H1 (cell line): ENCODE measurements at regions not wholly inside any gene's neighbourhood (a gene's known extent, or its start where the extent isn't known, plus 50 kb on each side); places are given as distances from the start of the nearest gene placed in this dataset.

ENCODE experiments used
- CTCF ChIA-PET: fragments of 300-600 bp; sonication (Branson Sonifier 250); formaldehyde crosslinking; loops from one replicate; lab custom pipeline; 2021; ENCODE audit not compliant: partially characterized antibody; lab: Charles Lee
- POLR2A ChIA-PET: fragments of 300-600 bp; sonication (Branson Sonifier 250); formaldehyde crosslinking; loops from one replicate; lab custom pipeline; 2021; ENCODE audit warnings: inconsistent platforms; ENCODE audit not compliant: partially characterized antibody; lab: Charles Lee
- DNase-seq, 2 experiments: peaks; one replicate each; pipeline versions ENCODE4 v3.0.0 to v3.0.0-alpha.2; 2010 to 2022; ENCODE audit warnings: low spot score in 2 of 2, low read depth in 1 of 2, mixed read lengths in 1 of 2
- FAIRE-seq: peaks from 2 replicates; lab custom pipeline; 2011; peaks lifted over from hg19 to GRCh38; lab: Jason Lieb, UNC
- H2AFZ ChIP-seq: 2 replicates; pipeline ENCODE4 v1.8.1; 2012; ENCODE audit warnings: low read length, inconsistent platforms
- H2AK5ac ChIP-seq: 2 replicates; pipeline ENCODE4 v1.6.1; 2013; ENCODE audit warnings: low read depth, low read length
- H2BK120ac ChIP-seq: replicated peaks from 2 replicates; pipeline ENCODE3; 2013; ENCODE audit warnings: low read depth, low read length, inconsistent platforms
- H2BK12ac ChIP-seq: 2 replicates; pipeline ENCODE4 v1.6.1; 2013; ENCODE audit warnings: low read depth, low read length
- H2BK15ac ChIP-seq: 2 replicates; pipeline ENCODE4 v1.6.1; 2013; ENCODE audit warnings: low read length
- H2BK20ac ChIP-seq: 2 replicates; pipeline ENCODE4 v1.6.1; 2013; ENCODE audit warnings: low read length
- H2BK5ac ChIP-seq: 2 replicates; pipeline ENCODE4 v1.6.1; 2013; ENCODE audit warnings: low read depth, low read length
- H3K14ac ChIP-seq: 2 replicates; pipeline ENCODE4 v1.6.1; 2013; ENCODE audit warnings: inconsistent platforms; ENCODE audit not compliant: insufficient read length
- H3K18ac ChIP-seq: 2 replicates; pipeline ENCODE4 v1.6.1; 2013; ENCODE audit warnings: low read length; ENCODE audit errors: extremely low read depth
- H3K23ac ChIP-seq: 2 replicates; pipeline ENCODE4 v1.6.1; 2013; ENCODE audit warnings: inconsistent platforms; ENCODE audit not compliant: insufficient read length
- H3K23me2 ChIP-seq: 2 replicates; pipeline ENCODE4 v1.6.1; 2013; ENCODE audit warnings: low read depth, low read length
- H3K27ac ChIP-seq: 2 replicates; pipeline ENCODE4 v1.6.1; 2011; ENCODE audit warnings: low read depth, low read length, inconsistent platforms
- H3K27me3 ChIP-seq, 4 experiments: replicated peaks in 1 of 4; 1 replicate in 1 of 4; 2 replicates in 3 of 4; pipeline versions ENCODE4 v1.6.1 to v1.8.1; 2011 to 2013; ENCODE audit warnings: low read length in 3 of 4, mild to moderate bottlenecking in 3 of 4, inconsistent platforms in 2 of 4, mixed read lengths in 2 of 4, moderate library complexity in 1 of 4; ENCODE audit not compliant: control insufficient read depth in 3 of 4, insufficient read depth in 3 of 4; ENCODE audit errors: extremely low read depth in 1 of 4
- H3K36me3 ChIP-seq, 4 experiments: 2 replicates each; pipeline versions ENCODE4 v1.6.1 to v1.8.1; 2011 to 2013; ENCODE audit warnings: mild to moderate bottlenecking in 4 of 4, low read length in 3 of 4, moderate library complexity in 2 of 4, control low read depth in 1 of 4, inconsistent platforms in 1 of 4; ENCODE audit not compliant: insufficient read depth in 4 of 4, control insufficient read depth in 2 of 4
- H3K4ac ChIP-seq: replicated peaks from 2 replicates; pipeline ENCODE3; 2013; ENCODE audit warnings: low read length, low read depth, mixed read lengths, inconsistent platforms; ENCODE audit not compliant: insufficient read length
- H3K4me1 ChIP-seq, 4 experiments: replicated peaks in 1 of 4; 1 replicate in 1 of 4; 2 replicates in 3 of 4; pipeline versions ENCODE4 v1.6.1 to v1.8.1; 2011 to 2013; ENCODE audit warnings: low read length in 3 of 4, inconsistent platforms in 2 of 4, mixed read lengths in 1 of 4; ENCODE audit not compliant: insufficient read depth in 4 of 4, control insufficient read depth in 3 of 4
- H3K4me2 ChIP-seq, 2 experiments: 2 replicates each; pipeline versions ENCODE4 v1.6.1 to v1.8.1; 2011 to 2013; ENCODE audit warnings: low read depth in 2 of 2, low read length in 2 of 2, control low read depth in 1 of 2, inconsistent platforms in 1 of 2, mild to moderate bottlenecking in 1 of 2; ENCODE audit not compliant: insufficient read depth in 1 of 2
- H3K4me3 ChIP-seq, 4 experiments: fragments of 200-600, 300-600 bp in 1 of 4; sonication (generic), shearing (Covaris generic), sonication (Bioruptor Twin) in 1 of 4; 2 replicates each; pipeline versions ENCODE4 v1.5.1 to v1.8.1; 2011 to 2016; ENCODE audit warnings: low read length in 4 of 4, low read depth in 3 of 4, control low read depth in 2 of 4, inconsistent platforms in 2 of 4, mild to moderate bottlenecking in 2 of 4, mixed read lengths in 1 of 4, moderate library complexity in 1 of 4; ENCODE audit not compliant: insufficient read depth in 2 of 4; ENCODE audit errors: extremely low read depth in 1 of 4
- H3K56ac ChIP-seq: replicated peaks from 2 replicates; pipeline ENCODE3; 2013; ENCODE audit warnings: low read depth, mild to moderate bottlenecking, mixed read lengths, low read length, inconsistent platforms; ENCODE audit not compliant: insufficient read length
- H3K79me1 ChIP-seq: 2 replicates; pipeline ENCODE4 v1.6.1; 2013; ENCODE audit warnings: low read depth, low read length, control low read depth
- H3K79me2 ChIP-seq, 2 experiments: 2 replicates each; pipeline versions ENCODE4 v1.6.1 to v1.8.1; 2012 to 2013; ENCODE audit warnings: low read length in 2 of 2, mild to moderate bottlenecking in 2 of 2, inconsistent platforms in 1 of 2; ENCODE audit not compliant: insufficient read depth in 2 of 2, control insufficient read depth in 1 of 2
- H3K9ac ChIP-seq, 4 experiments: replicated peaks in 1 of 4; 1 replicate in 1 of 4; 2 replicates in 3 of 4; pipeline versions ENCODE4 v1.6.1 to v1.8.1; 2011 to 2013; ENCODE audit warnings: low read depth in 3 of 4, low read length in 3 of 4, control low read depth in 2 of 4, mild to moderate bottlenecking in 2 of 4, moderate library complexity in 2 of 4, inconsistent platforms in 1 of 4; ENCODE audit errors: extremely low read depth in 1 of 4
- H3K9me3 ChIP-seq, 2 experiments: 2 replicates each; pipeline versions ENCODE4 v1.6.1 to v1.8.1; 2012 to 2013; ENCODE audit warnings: mild to moderate bottlenecking in 2 of 2, moderate library complexity in 2 of 2, control low read depth in 1 of 2, inconsistent platforms in 1 of 2, low read depth in 1 of 2, low read length in 1 of 2, mixed read lengths in 1 of 2; ENCODE audit not compliant: insufficient read depth in 2 of 2
- H4K20me1 ChIP-seq, 2 experiments: replicated peaks in 1 of 2; 2 replicates each; pipeline versions ENCODE3 to v1.8.1; 2011 to 2013; ENCODE audit warnings: inconsistent platforms in 2 of 2, low read length in 2 of 2, mild to moderate bottlenecking in 1 of 2; ENCODE audit not compliant: insufficient read depth in 2 of 2, control insufficient read depth in 1 of 2
- H4K5ac ChIP-seq: 2 replicates; pipeline ENCODE4 v1.6.1; 2013; ENCODE audit warnings: low read length, low read depth, mixed read lengths, inconsistent platforms; ENCODE audit not compliant: insufficient read length
- H4K8ac ChIP-seq: 2 replicates; pipeline ENCODE4 v1.8.0; 2013; ENCODE audit warnings: mild to moderate bottlenecking, moderate library complexity, low read length, inconsistent platforms; ENCODE audit not compliant: insufficient read depth; ENCODE audit errors: extremely low read depth
- H4K91ac ChIP-seq: replicated peaks from 2 replicates; pipeline ENCODE3; 2013; ENCODE audit warnings: low read length, mixed read lengths, inconsistent platforms; ENCODE audit not compliant: insufficient read length
- CHD1 ChIP-seq: IDR thresholded peaks from 2 replicates; pipeline ENCODE4 v1.6.1; 2012; ENCODE audit warnings: low read depth, low read length, improper control_type of control experiment
- EGR1 ChIP-seq: IDR thresholded peaks from 2 replicates; pipeline ENCODE4 v1.6.1; 2011; ENCODE audit warnings: low read depth, low read length, borderline replicate concordance
- EP300 ChIP-seq, 2 experiments: IDR thresholded peaks; 1 replicate in 1 of 2; 2 replicates in 1 of 2; pipeline ENCODE4 v1.6.1; 2011 to 2012; ENCODE audit warnings: low read depth in 2 of 2, low read length in 2 of 2, mild to moderate bottlenecking in 2 of 2, borderline replicate concordance in 1 of 2, inconsistent platforms in 1 of 2, moderate library complexity in 1 of 2
- GABPA ChIP-seq: IDR thresholded peaks from 2 replicates; pipeline ENCODE4 v1.6.1; 2011; ENCODE audit warnings: mild to moderate bottlenecking, low read length, moderate library complexity, borderline replicate concordance; ENCODE audit not compliant: insufficient read depth
- MAX ChIP-seq: IDR thresholded peaks from 2 replicates; pipeline ENCODE4 v1.6.1; 2012; ENCODE audit warnings: inconsistent platforms
- SP4 ChIP-seq: IDR thresholded peaks from 2 replicates; pipeline ENCODE4 v1.6.1; 2012; ENCODE audit warnings: low read length, inconsistent platforms
- TAF1 ChIP-seq: IDR thresholded peaks from 2 replicates; pipeline ENCODE4 v1.6.1; 2011; ENCODE audit warnings: mild to moderate bottlenecking, low read depth, low read length
- WGBS, 2 experiments: shearing (Covaris generic) in 1 of 2; methylation state at CpG; one replicate each; pipeline versions ENCODE4 v1.1.6 to v1.1.7; 2013 to 2015; ENCODE audit warnings: low lambda C conversion rate in 2 of 2, mixed read lengths in 2 of 2, inconsistent platforms in 1 of 2, low coverage in 1 of 2, missing lambda C conversion rate in 1 of 2; ENCODE audit not compliant: insufficient replicate concordance in 2 of 2, insufficient coverage in 1 of 2, insufficient read length in 1 of 2; ENCODE audit errors: extremely low coverage in 1 of 2, missing lambda C conversion rate in 1 of 2; 5-methylcytosine and 5-hydroxymethylcytosine counted together

- Histone ChIP-seq H3K36me3 (no peaks in the 10 kb centered on the region), H3K9ac (no peak overlapping the region), H4K91ac (no peak overlapping the region), H3K14ac (no peak overlapping the region), H3K4me1 (peaks cover 0 to 4% (median 0%) of the 10 kb centered on the region in 4 experiments; a peak in 1 of 7 replicates), H2BK15ac (no peak overlapping the region), H2AK5ac (no peak overlapping the region), H3K27ac (no peak overlapping the region), H3K18ac (no peak overlapping the region), H4K20me1 (no peaks in the 10 kb centered on the region), H3K23me2 (no peaks in the 10 kb centered on the region), H3K23ac (no peak overlapping the region), H3K4me2 (no peak overlapping the region), H2BK5ac (no peak overlapping the region), H4K5ac (no peak overlapping the region), H3K9me3 (no peaks in the 10 kb centered on the region), H2BK120ac (no peak overlapping the region), H3K4me3 (no peak overlapping the region)
- WGBS, 2 experiments: 89% methylated on average over 1 of the region's 1 CpG; no CpG with 5 or more reads in 1 of the 2 experiments
- CTCF ChIA-PET: no interaction called here
- no peak for DNase-seq
- TF ChIP-seq TAF1: no peak
- no peak for TF ChIP-seq SP4
- no peak for TF ChIP-seq MAX
- TF ChIP-seq EGR1: no peak
- no peak for TF ChIP-seq CHD1
- TF ChIP-seq EP300 (IDR thresholded peaks at IDR 0.05; ENCODE audit: borderline replicate concordance in 1 of 2, low read depth in 2 of 2, low read length in 2 of 2): no peak
- no peak for TF ChIP-seq GABPA
- TF ChIP-seq, all 59 proteins: peak for 0
- Histone ChIP-seq H3K79me1 (no peaks in the 10 kb centered on the region), H4K8ac (no peak overlapping the region), H3K79me2 (no peaks in the 10 kb centered on the region), H2BK12ac (no peak overlapping the region), H2AFZ (no peak overlapping the region), H3K56ac (no peak overlapping the region), H3K27me3 (no peaks in the 10 kb centered on the region), H3K4ac (peak overlapping the region; percentile 65), H2BK20ac (no peak overlapping the region)
- no peak for FAIRE-seq
- POLR2A ChIA-PET: no interaction called here
These were observed 294.4 kb upstream of the LRRTM4 start for GRCh38 chr2:77816618-77817017.
